ENCODE measurements at regions not wholly inside any gene's neighbourhood (a gene's known extent, or its start where the extent isn't known, plus 50 kb on each side); places are given as distances from the start of the nearest gene placed in this dataset.
"Not testable (repeated sequence)": the region's sequence is repeated elsewhere in the genome, so short reads cannot be mapped to it uniquely, and the experiment has no call there.

- no peak for DNase-seq
- intact Hi-C loops (cut with DNase I) = no loop called here
These were observed 50.7 kb upstream of the SYNDIG1 start for GRCh38 chr20:24418731-24419130.

- intact Hi-C loops (cut with DNase I) = no loop called here
- no peak for DNase-seq
These were observed 51.9 kb upstream of the SYNDIG1 start for GRCh38 chr20:24417485-24417884.

DNA sequence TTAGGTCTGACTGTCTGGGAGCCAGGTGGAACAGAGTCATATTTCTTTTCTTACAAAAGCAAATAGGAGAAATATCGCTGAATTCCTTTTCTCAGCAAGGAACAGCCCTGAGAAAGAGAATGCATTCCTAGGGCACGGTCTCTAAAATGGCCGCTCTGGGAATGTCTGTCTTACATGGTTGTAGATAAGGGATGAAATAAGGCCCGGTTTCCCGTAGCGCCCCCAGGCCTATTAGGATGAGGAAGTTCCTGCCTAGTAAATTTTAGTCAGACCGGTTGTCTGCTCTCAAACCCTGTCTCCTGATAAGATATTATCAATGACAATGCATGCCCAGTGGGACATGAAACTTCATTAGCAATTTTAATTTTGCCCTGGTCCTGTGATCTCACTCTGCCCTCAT, 54.0 kb upstream of the SYNDIG1 start:
- DNase-seq; intact Hi-C loops (cut with DNase I): not testable (repeated sequence)

- intact Hi-C loops (cut with DNase I) = no loop called here
- peak in 1 of 10 donors; percentile 57 for DNase-seq
These were observed 57.6 kb upstream of the SYNDIG1 start for GRCh38 chr20:24411834-24412216.

DNA sequence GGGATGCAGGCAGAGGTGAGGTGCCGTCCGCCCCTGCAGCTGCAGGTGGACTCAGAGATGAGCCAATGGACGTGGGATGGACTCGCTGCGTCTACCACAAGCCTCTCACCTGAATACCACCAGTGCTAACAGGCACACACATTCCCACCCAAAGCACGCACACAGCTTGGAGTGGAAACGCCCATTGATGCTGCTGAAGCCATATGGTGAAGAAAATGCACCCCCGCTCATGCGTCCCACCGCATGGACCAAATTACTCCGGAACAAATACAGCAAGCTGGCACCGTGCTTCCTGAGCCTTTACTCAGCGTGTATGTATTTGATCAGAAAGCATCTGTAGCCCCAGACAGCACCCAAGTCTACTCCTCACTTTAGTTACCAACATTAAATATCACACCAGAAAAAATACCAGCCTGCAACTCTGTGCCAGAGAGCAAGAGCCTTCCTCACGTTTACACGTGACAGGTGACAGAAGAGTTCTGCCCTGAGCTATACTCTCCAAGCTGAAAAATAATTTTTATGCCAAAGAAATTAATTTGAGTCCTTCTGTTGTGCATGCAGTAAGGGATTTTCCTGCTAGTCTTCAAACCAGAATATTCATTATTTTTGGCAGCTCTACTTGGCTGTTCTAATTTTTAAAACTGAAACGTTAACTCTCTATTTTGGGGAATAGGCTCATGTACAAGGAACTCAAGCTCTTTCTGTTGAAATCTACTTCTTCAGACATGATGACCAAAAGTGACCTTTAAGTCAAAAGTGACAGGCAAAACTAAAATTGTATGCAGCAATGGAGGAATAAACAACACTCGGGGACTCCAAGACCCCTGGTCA, 58.2 kb upstream of the SYNDIG1 start:
- DNase-seq = peak in 4 of 10 donors; percentile 37 to 91 (median 65)
- intact Hi-C loops (cut with DNase I) = no loop called here

- DNase-seq = no peak
- intact Hi-C loops (cut with DNase I) = no loop called here
These were observed 62.3 kb upstream of the SYNDIG1 start for GRCh38 chr20:24407151-24407550.

GRCh38 chr20:24406750-24407149, 62.7 kb upstream of the SYNDIG1 start:
- peak in 1 of 10 donors; percentile 41 for DNase-seq
- intact Hi-C loops (cut with DNase I) = no loop called here

GRCh38 chr20:24406251-24406650, 63.2 kb upstream of the SYNDIG1 start:
- no peak for DNase-seq
- intact Hi-C loops (cut with DNase I) = no loop called here

- DNase-seq = no peak
- intact Hi-C loops (cut with DNase I) = no loop called here
These were observed 63.6 kb upstream of the SYNDIG1 start for GRCh38 chr20:24405810-24406209.

DNA sequence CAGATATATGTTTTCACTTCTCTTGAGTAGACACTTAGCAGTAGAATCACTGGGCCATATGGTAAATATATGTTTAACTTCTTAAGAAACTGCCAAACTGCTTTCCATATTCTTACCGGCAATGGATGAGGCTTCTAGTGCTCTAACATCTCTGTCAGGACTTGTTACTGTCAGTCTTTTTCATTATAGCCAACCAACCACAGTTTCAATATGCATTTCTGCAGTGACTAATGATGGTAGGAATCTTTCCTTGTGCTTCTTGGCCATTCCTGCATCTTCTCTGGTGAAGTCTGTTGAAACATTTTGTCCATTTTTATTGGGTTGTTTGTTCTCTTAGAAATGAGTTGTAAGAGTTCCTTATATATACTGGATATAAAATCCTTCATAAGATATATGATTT, 66.0 kb upstream of the SYNDIG1 start:
- DNase-seq = no peak
- intact Hi-C loops (cut with DNase I) = no loop called here

DNA sequence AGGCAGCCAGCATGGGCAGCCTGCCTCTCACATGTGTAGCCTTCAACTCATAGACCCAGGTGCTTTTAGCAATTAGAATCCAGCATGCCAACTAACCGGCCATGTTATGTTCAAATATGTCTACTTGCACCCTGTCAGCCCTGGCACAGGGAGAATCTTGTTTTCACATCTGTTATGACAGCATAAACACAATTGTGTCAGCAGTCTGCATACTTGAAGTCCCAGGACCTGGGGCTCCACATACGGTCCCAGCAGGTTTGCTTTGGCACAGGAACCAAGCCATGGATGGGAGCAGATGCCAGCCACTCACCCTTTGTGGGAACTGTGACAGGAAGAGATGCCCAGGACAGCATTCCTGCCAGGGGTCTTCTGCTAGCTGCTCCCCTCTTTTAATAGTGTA, 67.2 kb upstream of the SYNDIG1 start:
- no peak for DNase-seq
- intact Hi-C loops (cut with DNase I) = no loop called here

GRCh38 chr20:24395151-24395550, 74.3 kb upstream of the SYNDIG1 start:
- DNase-seq = no peak
- intact Hi-C loops (cut with DNase I) = no loop called here

DNA sequence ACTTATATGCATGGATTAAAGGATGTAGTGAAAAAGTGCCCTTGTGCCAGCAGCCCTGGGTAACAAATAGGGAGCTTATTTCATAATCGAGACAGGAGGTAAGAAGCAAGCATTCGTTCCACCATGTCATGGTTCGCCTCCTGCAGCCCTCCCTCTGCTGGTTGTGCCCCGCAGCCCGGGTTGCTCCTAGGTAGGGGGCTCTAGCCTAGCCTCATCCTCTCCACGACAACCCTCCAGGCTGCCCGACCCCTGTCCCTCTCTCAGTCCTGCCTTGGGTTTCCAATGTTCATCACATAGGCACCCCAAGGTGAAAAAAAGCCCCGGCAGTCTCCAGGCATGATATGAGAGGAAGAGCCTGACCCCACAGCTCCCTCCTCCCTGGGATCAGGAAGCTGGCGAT, 75.5 kb upstream of the SYNDIG1 start:
- no peak for DNase-seq
- intact Hi-C loops (cut with DNase I) = no loop called here

GRCh38 chr20:24392612-24393011, 76.8 kb upstream of the SYNDIG1 start:
- intact Hi-C loops (cut with DNase I) = no loop called here
- DNase-seq = no peak

- intact Hi-C loops (cut with DNase I) = loop anchor here (10.0 kb wide), 1 partner anchor 75 kb away; the partner anchor contains the start of gene SYNDIG1
- DNase-seq = peak in 3 of 10 donors; percentile 10 to 87 (median 55)
These were observed 79.7 kb upstream of the SYNDIG1 start for GRCh38 chr20:24389686-24390085.

DNA sequence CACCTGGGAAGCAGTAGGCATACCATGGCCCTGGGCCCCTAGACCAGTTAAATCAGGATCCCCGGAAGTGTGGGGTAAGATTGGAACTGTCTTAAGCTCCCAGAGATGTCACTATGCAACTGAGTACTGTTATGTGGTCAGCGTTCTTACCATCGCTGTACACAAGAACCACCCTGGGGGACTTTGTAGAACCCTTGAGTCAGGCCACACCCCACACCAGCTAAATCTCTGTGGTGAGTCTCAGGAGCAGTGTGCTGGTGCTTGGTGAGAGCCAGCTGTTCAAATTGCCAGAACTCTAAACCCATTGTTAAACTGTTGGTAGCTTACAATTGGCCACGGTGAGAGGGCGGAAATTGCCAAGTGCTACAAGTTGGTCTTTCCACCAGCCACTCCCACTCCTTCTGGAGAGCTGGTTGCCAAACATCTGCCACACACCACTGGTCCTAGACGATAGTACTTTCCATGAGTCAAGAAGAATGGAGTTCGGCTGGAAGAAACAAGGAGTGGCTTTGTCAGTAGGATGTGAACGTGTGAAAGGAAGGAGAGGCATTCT, 80.5 kb upstream of the SYNDIG1 start:
- no peak for DNase-seq
- intact Hi-C loops (cut with DNase I) = loop anchor here (10.0 kb wide), 1 partner anchor 76 kb away; the partner anchor contains the start of gene SYNDIG1

- intact Hi-C loops (cut with DNase I) = loop anchor here (10.0 kb wide), 1 partner anchor 79 kb away; the partner anchor contains the start of gene SYNDIG1
- DNase-seq = no peak
These were observed 83.9 kb upstream of the SYNDIG1 start for GRCh38 chr20:24385547-24385946.

- intact Hi-C loops (cut with DNase I) = loop anchor here (10.0 kb wide), 1 partner anchor 80 kb away; the partner anchor contains the start of gene SYNDIG1
These were observed 84.6 kb upstream of the SYNDIG1 start for GRCh38 chr20:24384865-24385264.

GRCh38 chr20:24382743-24383142, 86.7 kb upstream of the SYNDIG1 start:
- DNase-seq = peak in 3 of 10 donors; percentile 18 to 46 (median 33)
- intact Hi-C loops (cut with DNase I) = loop anchor here (10.0 kb wide), 1 partner anchor 82 kb away; the partner anchor contains the start of gene SYNDIG1

More at GRCh38 chr20:24384865-24385264, 84.6 kb upstream of the SYNDIG1 start:
- peak in 2 of 10 donors; percentile 76 to 80 for DNase-seq

- peak in 6 of 10 donors; percentile 34 to 90 (median 62) for DNase-seq
- intact Hi-C loops (cut with DNase I) = loop anchor here (10.0 kb wide), 1 partner anchor 82 kb away; the partner anchor contains the start of gene SYNDIG1
These were observed 87.1 kb upstream of the SYNDIG1 start for GRCh38 chr20:24382331-24382730.

DNA sequence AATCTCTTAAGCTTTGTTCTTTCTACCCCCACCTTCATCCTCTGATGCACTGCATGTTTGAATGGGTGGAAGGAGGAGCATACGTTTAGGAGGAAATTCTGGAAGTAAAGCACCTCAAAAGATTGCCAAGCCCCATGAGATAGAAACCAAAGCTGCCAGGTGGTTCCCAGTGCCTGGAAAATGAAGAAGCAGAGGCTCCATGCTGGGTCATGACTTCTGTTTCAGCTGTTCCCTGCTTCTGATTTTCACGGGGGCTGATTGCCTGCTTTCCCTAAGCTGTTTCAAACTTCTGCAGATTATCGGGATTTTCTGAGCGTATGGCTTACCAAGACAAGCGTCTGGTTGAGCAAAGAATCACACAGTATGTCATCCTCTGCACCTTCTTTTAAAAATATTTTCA, 87.5 kb upstream of the SYNDIG1 start:
- intact Hi-C loops (cut with DNase I) = loop anchor here (10.0 kb wide), 1 partner anchor 83 kb away; the partner anchor contains the start of gene SYNDIG1
- no peak for DNase-seq
